HG02759 (cell line): ENCODE measurements at regions not wholly inside any gene's neighbourhood (a gene's known extent, or its start where the extent isn't known, plus 50 kb on each side); places are given as distances from the start of the nearest gene placed in this dataset.

Experiments
- ATAC-seq: cut with Tn5 transposase; IDR thresholded peaks from one replicate; pipeline ENCODE4 v1.9.1; 2021; ENCODE audit warnings: mild to moderate bottlenecking, moderate library complexity; ENCODE audit not compliant: unreplicated experiment

DNA sequence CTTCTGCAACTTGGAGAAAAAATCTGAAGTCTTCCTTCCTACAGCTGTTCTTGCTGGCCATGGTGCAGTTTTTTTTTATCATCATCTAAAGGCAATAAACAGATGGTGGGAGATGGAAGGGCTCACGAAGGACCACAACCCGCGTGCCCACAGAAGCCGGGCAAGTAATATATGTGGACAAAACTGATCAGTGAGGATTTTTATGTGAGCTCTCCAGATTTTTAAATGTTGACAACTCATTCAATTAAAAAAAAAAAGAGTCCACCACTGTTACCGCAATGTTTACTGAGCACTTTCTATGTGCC, 55.9 kb upstream of the CREB1 start:
- ATAC-seq, result no peak

DNA sequence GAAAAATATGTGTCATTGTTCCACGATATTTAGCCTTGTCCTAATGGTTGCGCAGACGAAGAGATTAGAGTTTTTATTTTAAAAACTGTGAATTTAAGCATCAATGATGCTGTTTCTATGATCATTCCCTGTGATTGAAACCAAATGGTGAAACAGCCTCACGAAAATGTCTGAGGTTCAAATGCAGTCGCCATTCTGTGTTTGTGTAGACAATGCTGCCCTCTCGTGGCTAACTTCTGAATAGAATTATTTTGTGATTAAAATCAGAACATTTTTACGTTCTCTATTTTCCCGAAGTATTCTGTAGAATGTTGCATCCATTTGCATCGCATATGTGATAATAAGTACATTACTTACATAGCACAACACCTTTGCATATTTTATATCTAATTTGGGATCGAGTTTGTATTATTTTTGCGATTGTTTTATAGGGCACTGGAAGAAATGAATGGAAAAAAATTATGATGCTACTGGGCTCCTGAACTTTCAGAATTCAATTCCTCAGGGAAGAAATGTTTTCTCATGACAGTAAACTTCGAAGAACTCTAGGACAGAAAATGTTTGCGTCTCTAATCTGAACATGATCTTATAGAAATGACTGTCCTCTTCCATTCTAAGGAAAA, 54.8 kb upstream of the CREB1 start:
- ATAC-seq, result no peak

DNA sequence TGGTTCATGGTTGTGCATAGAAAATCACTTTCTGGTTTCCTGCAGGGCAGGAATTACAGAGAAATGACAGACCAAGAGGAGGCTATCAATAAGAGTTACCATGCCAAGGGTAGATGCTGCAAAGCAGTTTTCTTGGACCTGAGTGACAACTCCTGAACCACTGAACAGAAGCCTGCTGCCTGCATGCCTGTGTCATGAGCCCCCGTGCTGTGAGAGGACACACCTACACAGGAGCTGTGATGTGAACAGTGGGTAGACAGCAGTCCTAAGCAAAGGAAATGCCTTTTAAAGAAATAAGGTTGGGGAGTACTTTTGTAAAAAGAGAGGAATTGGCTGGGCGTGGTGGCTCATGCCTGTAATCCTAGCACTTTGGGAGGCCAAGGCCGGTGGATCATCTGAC, 54.2 kb upstream of the CREB1 start:
- no peak for ATAC-seq

DNA sequence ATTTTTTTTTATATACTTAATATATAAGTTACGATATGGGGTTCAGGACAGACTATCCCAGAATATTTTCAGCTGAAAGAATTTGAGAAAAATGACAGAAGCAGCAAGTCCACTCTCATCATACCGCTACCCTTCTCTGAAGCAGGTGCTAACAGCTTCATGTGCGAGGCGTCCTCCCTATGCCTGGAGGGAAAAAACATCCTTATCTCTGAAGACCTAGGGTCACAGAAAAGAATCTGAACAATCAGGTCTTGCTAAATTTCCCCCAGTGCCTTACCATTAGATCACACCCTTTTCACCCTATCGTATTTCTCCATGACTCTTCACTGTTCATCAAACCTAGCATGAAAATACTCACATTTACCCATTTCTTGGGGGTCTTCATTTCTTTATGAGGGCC, 51.9 kb upstream of the CREB1 start:
- ATAC-seq, result no peak

DNA sequence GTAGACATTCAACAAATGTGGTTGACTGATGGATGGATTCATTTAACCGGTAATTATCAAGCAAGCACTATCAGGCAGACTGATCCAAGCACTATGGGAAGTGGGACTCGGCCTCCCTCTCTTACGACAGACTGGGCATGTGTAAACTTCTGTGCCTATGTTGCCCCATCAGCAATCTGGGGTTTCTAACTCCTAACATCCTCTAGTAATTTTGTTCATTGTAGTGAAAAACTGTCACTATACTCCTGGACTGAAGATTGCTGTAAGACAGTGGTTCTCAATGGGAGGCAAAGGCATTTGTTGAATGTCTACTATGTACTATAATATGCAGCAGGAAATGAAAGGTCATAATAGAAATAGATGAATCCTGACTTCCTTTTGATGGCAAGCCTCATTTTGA, 51.2 kb upstream of the CREB1 start:
- ATAC-seq, result no peak

DNA sequence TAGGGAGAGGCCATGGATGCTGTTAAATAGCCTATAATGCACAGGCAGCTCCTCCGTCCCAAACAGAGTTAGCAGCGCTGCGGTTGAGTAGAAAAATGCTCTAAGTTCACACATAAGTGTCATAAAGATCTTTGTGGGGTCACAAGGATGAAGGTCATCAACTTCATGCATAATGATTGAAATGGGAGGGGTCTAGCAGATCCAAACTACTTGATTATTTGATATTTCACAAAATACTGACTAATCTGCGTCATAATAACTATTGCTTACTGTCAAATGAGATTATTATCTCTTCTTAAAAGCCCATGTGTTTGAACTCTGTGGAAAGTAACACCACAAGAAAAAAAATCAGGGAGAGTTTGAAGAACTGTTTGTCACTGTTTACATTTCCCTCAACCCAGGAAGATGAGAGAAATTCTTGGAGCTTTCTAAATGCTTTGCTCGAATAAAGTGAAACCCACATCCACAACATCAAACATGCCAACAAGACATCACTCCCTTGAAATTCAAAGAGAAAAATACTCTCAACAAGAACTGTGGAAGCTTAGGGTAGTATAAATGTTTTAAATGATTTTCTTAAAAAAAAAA, 50.5 kb upstream of the CREB1 start:
- ATAC-seq, result no peak
